Cerebellar nuclear complex (tissue), 1 donor: ENCODE measurements at regions not wholly inside any gene's neighbourhood (a gene's known extent, or its start where the extent isn't known, plus 50 kb on each side); places are given as distances from the start of the nearest gene placed in this dataset.

ENCODE experiments used
- DNase-seq, 2 experiments: peaks; one replicate each; lab custom pipeline; 2025; lab: John Stamatoyannopoulos, UW

DNA sequence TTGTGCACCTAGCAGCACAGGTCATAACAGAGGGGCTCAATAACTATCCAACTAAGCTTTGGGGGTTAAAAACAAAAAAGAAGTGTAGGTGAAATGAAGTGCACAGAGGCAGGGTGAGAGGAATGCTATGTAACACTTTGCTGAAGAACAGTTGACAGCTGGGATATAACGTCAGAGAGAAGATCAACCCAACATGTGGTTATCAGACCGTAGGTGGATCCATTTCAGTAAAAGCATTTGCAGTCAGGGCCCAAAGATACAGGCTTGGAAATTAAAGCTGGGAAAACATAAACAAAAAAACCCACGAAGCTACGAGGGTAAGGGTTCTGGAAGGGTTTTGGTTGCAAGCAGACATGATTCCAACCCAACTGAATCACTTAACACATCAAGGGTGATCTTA, 377.5 kb upstream of the NR2F2 start:
- DNase-seq, result no peak

DNA sequence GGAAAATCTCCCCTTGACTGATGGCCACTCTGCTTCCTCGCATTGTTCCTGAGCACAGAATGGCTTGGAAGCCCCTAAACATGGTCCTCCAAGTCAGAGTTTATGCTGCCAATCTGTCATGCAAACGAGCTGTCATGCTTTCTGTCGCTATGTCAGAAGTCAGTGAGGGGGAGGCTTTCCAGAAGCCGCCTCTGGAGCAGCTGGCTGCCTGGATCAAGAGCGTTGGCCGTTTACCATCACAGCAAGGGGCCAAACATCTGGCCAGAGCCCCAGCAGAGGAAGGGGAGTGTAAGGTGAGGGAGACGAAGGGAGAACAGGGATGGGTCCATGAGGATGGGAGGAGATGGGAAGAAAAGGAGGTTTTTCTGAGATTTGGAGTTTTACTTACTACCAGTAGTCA, 372.6 kb upstream of the NR2F2 start:
- no peak for DNase-seq

DNA sequence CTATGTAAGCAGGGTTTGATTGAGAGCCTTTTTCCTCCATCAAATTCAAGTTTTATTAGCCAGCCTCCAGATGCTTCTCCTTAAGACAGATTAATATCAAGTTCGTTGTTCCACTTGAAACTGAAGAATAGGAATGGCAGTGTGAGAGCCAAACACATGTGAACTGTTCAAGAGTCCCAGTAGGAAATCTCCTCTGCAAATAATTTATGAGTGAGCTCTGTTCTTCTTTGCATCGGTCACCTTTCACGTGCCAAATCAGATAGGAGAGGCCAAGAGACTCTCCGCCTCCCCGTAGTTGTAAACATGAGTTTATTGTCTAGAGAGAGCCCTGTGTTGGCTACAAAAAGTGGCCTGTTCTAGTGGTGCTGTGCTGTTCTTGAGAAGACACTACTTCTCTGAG, 372.1 kb upstream of the NR2F2 start:
- DNase-seq, result no peak

DNA sequence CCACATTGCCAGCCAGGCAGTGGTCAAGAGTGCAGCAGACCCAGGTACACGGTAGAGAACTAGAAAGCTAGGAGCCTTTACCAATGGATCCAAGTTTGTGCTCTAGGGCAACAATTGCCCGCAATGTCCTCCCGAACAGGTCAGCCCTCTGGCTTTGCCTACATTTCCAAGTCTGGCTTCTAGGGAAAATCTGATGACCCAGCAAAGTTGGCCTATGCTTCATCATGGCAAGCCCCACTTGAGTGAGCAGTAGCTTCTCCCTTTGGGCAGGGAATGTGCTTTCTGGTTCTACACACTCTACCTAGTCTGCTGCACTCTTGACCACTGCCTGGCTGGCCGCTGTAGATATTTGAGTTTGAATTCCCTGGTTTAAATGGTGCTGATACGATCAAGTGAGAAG, 361.6 kb upstream of the NR2F2 start:
- no peak for DNase-seq

DNA sequence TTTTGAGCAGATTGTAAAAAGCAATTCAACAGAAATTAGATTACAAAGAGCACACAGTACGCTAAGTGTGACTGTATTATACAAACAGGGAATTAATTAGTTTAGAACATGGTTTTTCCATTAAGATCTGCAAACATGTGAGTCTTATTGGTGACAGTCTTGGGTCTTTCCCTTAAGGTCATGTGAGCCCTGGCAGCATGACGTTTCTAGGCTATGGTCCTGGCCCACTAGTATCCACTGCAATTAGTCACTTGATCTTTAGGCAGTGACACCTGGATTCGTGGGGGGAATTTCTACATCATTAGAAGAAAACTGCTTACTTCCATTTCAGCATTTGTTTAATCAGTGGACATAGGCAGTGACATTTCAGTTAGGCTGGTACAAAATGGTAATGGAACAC, 360.2 kb upstream of the NR2F2 start:
- no peak for DNase-seq

DNA sequence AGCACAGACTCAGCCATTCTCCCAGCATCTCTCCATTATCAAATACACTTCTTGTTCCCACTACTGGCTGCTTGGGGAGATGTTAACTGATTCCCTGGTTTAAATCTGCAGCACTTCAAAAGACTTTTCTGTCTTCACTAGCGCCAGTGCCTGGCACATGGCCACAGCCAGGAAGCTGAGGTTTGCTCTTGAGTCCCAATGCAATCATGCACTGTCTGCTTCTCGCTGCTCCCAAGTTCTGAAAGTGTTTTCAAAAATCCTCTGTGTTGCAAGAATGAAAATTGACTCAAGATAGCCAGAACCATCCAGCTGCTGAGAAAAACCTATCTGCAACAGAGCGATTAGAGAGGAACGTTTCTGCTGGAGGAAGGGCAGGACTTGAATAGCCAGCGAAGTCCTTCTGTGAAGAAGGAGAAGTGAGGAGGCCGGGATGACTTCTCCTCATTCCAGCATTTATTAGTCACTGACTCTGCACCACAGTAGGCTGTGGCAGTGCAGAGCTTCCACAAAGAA, 358.4 kb upstream of the NR2F2 start:
- no peak for DNase-seq

DNA sequence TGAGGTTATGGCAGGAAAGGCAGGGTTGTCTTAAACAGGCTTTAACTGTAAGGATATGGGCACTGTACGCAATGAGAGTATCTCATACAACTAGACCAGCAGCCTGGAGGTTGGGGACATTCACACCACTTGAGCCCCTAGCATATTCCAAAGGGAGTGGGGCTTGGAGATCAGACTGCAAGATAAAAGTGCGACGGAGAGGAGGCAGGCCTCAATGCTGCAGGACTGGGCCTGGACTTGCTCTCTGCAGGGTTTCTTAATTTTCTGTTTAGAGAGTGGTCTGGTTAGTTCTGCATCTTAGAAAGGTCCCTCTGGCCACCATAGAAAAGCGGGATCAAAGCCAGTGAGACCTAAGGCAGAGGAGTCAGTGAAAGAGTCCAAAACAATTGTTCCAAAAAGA, 357.7 kb upstream of the NR2F2 start:
- no peak for DNase-seq

DNA sequence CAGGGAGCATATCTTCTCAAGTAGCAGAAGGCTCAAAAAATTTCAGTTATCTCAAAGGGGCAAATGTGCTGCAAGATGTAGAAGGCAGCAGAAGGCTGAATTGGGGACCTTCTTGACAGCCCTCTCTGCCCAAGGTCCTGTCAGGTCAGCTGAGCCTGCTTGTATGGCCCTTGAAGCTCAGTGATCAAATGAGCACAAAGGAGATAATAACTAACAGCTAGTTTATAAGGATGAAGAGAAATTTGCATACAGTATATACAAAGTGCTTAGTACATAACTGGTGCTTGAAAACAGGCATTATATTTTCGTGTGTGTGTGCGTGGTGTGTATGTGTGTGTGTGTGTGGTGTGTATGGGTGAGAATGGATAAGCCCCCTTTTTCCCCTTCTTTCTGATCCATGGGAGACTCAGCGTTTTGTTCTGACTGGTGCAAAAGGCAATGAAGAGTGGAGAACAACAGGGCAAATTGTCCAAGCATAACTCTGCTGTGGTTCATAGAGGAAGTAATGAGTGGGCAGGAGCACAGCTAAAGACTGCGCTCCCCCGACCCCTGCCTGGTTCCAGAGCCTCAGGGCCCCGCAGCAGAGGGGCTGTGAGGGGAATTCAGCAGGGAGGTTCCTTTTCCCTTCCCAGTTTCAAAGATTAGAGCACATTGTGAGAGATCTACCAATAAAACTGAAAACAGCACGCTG, 356.8 kb upstream of the NR2F2 start:
- DNase-seq, result no peak

DNA sequence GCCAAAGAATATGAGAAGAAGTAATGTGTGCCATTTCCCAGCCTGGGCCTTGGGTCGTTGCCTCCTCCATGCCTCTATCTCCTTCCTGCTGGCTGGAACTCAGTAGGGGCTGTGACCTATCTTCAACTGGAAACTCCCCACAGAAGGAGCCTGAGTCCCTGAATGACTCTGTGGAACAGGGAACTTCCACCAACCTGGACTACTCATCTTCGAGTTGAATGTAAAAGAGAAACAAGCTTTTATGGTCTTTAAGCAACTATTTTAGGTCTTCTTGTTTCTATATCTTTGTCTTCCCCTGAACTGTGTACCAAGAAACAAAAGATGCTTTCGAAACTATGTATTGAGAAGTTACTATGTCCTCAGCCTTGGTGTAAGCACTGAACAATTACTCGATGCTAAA, 355.3 kb upstream of the NR2F2 start:
- no peak for DNase-seq

DNA sequence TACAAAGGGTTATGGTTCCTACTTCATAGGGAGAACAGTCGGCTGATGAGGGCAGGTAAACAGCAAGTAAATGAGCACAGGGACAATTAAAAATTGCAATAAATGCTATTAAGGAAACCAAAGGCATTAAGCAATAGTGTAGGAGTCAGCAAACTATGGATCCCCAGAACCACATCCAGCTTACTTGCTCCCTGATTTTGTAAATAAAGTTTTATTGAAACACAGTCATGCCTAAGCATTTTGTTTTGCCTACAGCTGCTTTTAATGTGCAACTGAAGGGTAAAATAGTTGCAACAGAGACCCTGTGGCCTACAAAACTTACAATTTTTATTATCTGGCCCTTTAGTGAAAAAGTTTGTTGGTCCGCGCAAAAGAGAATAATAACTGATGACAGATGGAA, 351.2 kb upstream of the NR2F2 start:
- no peak for DNase-seq

DNA sequence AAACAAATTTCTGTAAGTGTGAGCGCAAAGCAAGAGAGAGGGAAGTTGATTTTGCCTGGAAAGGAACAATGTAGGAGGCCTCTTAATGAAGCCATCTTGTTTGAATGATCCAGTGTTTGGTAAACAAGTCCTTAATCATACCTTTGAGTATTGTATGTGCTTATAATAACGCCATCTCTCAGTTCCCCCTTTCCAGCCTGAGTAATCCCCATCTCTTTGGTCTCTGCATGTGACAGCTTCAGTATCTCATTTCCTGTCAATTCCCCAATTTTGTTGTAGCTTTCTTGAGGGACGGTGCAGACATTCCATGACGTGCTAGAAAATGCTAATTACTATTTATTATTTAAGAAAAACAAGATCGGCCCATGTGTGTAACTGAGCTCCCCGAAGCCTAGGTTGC, 349.3 kb upstream of the NR2F2 start:
- DNase-seq, result no peak

DNA sequence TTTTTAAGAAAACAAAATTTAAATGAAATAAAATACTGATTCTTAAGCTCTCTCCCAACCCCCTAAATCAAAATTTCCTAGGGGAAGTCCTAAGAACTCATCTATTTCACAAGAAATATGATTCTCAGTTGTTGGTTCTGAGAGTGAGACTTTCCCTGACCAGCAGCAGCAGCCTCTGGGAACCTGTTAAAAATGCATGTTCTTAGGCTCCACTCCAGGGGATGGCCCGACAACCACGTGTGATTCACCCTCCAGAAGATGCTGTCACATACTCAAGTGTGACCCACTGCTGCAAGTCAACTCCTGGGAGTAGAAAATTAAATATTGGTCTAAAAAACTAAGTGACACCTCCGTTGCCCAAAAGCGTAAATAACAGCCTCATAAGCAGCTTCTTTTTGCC, 343.2 kb upstream of the NR2F2 start:
- DNase-seq, result no peak

DNA sequence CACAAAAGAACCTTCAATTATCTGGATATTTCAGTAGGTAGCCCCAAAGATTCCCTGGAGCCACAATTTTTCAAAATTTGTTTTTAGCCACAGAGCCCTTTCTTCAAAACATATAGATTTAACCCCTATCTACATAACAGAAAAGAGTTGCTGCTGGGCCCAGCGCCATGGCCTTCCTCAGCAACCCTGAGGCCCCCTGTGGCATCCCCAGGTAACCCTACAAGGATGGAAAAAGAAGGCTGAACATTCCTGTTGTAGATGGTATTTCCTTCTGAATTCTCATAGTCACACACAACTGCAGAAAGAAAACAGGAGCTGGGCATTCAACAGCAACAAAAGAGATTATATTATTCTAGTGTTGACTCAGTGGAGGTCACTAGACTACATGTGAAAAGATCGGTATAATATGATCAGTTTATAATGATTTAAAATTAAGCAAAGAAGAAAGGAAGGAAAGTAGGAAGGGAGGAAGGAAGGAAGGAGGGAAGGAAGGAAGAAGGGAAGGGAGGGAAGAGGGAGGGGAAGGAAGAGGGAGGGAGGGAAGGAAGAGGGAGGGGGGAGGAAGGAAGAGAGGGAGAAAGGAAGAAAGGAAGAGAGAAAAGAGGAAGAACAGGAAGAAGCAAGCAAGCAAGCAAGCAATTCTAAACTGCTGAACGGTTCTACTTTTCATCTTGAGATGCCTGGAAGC, 342.5 kb upstream of the NR2F2 start:
- DNase-seq, result no peak

DNA sequence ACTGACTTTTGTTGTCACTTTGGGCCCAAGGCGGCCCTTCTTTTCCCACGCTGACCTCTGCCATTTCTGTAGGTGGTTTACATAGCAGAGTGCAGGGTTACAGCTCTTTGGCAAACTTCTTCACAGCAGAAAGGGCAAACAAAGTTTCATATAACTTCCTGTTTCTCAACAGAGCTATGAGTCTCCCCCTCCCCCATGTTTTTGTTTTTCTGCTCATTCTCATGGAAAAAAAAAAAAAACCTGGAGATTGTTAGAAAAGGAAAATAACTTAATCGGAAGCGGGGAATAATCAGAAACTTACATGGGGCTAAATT, 342.0 kb upstream of the NR2F2 start:
- DNase-seq, result no peak

DNA sequence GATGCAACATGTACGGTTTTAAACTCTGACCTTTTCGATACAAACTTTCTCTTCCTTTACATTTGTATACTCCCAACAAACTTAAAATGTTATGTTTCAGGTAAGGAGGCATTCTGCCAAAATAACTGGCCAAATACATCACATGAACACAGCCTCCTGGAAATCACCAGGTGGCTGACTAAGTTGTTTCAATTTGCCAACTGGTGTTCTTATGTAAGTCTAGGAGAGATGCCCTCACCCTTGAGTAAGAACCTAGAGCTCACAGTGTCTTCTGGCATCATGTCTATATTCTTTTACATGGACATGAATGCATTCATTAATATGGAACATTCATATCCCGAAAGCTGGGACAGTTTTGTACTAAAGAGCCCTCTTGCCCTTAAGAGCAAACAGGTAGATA, 341.1 kb upstream of the NR2F2 start:
- DNase-seq, result no peak

DNA sequence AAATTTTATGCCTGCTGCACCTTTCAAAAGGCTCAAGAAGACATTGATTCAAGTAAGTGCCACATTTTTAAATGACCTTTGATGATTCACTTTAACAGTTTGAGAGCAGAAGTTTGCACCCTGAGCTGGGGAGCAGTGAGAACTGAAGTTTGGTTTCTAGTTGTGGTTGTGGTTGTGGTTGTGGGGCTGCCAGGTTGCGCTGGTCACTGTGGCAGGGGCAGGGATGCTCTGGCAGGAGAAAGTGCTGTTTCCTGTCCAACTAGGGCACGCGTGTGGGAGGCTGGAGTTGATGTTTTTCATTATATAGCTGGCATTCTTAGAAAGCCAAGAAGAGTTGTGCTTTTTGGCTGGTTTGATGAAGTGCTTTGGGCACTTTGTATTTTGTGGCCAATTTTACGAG, 339.7 kb upstream of the NR2F2 start:
- DNase-seq, result no peak

DNA sequence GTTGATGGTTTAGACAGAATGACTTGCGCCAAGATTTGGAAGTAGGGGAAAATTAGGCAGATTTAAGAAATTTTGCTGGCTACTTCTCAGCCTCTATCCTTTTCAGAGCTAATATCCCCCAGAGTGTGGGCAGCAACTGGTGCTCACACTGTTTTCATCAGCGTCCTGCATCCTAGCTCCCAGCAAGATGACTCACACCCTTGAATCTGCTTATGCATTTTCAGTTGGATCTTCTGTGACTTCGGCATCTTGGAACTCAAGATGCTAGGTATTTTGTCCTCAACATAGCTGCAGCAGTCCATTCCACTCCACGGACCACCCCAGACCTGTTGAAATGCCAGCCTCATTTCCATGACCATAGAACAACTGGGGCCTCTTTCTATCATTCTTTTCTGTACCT, 336.1 kb upstream of the NR2F2 start:
- no peak for DNase-seq

DNA sequence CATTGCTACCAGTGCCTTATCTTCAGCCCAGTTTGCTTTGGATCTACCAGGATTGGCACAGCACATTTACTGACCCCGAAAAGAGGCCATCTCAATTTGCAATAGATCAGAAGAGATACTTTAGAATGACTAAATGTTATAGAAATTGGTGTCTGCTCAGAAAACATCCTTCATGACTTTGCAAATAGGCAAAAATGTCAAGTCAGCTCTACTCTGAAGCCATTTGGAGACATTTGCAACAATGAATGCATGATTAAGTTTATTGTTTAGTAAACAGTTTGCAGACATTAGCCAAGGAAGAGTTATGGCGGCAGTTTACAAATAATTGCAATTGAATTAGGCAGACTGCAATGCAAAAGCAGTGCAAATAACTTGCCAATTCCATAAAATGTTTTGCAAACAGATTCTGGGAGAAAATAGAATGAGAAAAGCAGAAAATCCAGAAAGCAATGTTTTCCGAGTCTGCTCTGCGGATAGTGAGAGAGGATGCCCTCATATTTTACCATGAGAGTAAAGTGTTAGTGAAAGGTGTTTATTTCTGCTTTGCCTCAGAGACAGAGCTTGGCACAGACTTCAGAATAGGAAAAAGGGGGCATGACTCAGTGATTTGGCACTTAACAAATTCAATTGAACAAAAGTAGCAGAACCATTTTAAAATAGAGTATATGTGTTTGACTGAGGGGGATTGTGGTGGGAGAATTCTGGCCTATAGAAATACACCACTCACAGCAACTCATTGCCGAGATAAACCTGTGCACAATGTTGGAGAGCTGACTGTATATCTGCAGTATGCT, 334.9 kb upstream of the NR2F2 start:
- DNase-seq, result no peak

DNA sequence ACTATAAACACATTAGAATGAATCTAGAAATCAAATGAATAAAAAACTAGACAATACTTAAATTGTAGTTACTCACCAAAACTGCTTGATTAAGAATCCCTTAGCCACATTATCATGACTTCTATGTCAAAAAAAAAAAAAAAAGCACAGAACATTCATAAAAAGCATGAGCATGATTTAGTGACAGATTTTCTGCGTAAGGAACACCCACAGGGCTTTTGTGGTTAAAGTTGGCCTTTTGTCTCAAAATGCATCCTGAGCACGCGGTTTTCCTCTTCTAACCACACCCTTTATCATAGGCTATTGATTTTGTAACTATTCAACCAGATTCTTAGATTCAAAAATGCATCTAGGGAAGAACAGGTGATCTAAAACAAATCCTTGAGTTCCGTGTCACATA, 334.0 kb upstream of the NR2F2 start:
- no peak for DNase-seq

DNA sequence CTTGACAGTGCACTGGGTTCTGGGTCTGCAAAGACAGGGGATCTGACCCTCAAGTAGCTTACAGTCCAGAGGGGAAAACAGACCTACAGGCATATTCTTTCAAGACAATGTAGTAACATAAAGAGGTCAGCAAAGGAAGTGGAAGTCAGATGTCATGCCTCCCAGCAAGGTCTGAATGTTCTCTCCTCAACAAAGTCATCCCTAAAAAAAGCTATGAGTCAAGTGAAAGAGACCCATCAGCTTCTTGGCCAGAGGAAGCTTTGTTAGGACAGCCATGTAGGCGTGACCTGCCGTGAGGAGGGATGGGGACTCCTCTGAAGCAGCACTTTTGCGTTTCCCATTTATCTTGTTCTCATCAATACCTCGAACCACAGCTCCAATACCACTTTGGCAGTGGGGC, 331.6 kb upstream of the NR2F2 start:
- DNase-seq, result no peak

DNA sequence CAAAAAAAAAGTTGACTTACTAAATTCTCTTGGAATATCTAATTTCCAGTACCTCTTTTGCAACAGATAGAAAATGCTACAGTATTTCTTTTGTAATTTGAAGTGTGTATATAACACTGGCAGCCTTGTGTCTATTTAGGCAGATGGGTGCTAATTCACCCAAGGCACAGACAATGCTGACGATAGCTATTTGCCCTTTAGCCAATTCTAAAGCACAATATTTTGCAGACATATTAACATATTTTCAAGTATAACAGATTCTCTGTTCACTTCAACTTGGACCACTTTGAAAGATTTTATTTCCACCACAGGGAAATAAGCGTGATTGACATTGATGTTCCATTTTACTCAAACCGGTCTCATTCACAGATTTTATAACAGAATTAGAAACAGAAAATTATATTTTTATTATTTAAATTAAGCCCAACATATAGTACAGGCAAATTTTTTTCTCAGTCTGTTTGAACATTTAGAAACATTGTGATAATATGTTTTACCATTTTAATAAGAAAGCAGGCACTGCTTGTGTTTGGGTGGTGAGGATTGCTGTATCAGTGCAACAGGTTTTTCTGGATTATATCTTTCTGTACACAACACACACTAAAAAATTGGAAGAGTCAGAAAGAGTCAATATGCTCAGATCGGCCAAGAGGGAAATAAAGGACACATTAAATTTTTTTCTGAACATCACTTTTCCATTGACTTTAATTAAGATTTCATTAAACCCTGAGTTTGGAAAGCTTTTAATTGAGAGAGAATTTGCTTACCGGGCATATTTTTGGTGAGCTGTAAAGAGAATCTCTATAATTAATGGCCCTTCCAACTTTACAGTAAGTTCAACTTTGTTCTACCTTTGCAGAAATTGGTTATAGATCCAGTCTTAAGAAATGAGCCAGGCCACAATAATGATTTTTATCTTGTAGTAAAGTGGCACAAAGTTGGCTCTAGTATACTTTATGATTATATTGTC, 327.3 kb upstream of the NR2F2 start:
- no peak for DNase-seq

DNA sequence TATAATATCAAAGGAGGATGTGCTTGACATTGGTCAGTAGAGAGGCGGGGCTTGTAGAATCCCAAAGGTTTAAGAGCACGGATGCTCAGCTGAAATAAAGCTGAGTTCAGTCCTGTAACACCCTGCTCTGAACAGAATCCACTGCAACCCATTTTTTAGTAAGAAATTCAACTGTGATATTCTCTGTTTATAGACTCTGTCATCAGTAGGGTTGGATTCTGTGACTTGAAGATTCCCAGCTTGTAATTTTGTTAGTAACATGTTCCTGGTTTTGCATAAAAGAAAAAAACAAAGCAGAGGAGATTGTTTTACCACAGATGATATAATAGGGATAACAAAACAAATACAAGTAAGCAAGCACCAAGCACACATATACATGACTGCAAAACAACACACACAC, 324.6 kb upstream of the NR2F2 start:
- no peak for DNase-seq
